HG02610 (cell line): ENCODE measurements at regions not wholly inside any gene's neighbourhood (a gene's known extent, or its start where the extent isn't known, plus 50 kb on each side); places are given as distances from the start of the nearest gene placed in this dataset.
"Not testable (repeated sequence)": the region's sequence is repeated elsewhere in the genome, so short reads cannot be mapped to it uniquely, and the experiment has no call there.

ENCODE experiments used
- ATAC-seq: cut with Tn5 transposase; IDR thresholded peaks from one replicate; pipeline ENCODE4 v1.9.1; 2021; ENCODE audit warnings: mild to moderate bottlenecking, moderate library complexity; ENCODE audit not compliant: unreplicated experiment

DNA sequence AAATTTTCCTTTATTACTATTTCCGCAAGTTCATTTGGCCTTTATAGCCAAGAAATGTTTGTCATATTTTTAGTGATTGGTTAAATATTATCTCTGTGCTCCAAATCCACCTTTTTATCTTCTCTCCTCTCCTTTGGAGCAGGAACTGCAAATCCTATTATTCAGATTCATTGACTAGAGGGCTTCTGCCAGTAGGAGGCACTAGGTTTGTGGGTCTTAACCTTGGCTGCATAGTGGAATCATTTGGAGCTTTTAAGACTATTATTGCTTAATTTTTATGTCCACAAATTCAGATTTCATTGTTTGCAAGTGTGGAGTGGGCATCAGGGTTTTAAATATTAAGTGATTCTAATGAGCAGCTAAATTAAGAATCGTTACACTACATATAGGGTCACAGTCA, 75.3 kb upstream of the SYT10 start:
- no peak for ATAC-seq

DNA sequence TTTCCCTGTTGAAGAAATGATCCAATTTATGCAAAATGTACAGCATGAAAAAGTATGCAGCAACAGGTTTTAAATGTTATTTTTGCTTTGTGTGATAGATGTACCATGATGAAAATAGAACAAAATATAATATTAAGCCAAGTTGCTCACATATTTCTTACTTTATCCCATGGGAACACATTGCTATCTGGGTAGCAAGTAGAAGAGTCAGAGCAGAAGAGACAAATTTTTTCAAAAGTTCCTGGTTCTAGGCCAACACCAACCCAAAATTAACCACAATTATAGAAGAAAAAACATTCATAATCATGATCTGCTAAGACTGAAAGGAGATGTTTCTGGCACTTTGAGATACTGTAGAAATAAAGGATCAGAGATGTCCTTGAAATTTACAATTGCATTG, 79.9 kb upstream of the SYT10 start:
- ATAC-seq = no peak

DNA sequence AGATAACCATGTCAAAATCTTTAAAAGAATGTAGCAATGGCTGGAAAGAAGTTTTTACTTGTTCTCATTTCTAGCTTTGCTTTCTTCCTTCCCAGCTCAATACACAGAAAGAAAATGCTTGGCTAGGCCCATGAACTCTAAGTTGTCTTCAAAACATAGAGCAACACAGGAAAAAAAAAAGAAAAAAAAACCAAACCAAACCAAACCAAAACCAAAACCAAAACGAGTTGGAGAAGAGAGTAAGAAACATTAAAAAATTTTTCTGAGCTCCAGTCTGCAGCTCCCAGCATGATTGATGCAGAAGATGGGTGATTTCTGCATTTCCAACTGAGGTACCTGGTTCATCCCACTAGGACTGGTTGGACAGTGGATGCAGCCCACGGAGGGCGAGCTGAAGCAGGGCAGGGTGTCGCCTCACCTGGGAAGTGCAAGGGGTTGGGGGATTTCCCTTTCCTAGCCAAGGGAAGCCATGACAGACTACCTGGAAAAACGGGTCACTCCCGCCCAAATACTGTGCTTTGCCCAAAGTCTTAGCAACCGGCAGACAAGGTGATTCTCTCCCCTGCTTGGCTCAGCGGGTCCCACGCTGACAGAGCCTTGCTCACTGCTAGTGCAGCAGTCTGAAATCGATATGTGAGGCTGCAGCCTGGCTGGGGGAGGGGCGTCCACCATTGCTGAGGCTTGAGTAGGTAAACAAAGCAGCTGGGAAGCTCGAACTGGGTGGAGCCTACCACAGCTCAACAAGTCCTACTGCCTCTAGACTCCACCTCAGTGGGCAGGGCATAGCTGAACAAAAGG, 81.1 kb upstream of the SYT10 start:
- ATAC-seq = not testable (repeated sequence)

DNA sequence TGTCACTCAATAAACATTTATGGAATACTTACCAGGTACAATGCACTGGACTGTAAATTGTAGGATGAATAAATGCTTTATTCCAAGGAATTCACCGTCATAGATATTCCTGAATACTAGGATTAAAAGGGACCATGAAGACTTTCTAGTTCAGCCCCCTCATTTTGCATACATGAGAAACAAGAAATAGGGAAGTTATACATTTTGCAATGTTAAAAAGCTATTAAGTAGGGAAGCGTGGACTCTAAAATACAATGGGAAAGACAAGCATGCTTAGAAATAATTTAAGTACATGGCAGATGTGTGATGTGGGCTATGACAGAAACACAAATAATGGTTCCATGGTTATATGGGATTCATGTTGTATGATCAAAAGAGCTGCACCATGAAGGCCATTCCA, 89.4 kb upstream of the SYT10 start:
- no peak for ATAC-seq

DNA sequence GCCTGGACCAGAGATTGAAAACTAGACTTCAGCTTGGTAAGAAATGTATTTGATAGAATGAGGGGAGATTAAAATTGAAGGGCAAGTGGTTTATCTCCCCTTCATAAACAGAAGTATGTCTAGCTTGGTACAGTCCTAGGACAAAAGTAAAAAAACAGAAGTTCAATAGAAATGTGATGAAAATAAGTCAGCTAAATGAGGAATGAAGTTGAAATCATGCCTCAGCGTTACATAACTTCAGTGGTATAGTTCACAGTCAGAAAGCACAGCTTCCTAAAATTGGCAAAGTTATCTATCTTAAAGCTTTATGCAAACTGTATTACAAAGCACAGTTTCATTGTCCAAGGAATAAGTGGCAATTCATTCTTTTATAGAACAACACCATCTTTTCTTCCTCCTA, 90.2 kb upstream of the SYT10 start:
- no peak for ATAC-seq

DNA sequence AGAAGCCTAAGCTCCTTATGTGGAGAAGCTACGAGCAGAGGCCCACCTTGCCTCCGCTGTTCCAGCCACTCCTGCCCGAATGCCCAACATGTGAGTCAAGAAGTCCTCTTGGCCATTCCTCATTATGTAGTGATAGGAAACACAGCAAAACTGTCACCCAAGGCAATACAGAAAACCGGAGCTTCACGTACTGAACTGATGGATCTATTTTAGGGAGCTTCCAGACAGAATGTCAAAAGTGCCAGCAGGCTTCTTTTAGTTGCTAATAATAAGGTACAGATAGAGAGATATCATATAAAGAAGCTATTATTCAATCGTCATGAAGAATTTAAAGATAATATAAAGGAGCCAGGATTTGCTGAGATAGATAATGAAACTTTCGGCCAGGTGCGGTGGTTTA, 91.6 kb upstream of the SYT10 start:
- ATAC-seq = no peak

DNA sequence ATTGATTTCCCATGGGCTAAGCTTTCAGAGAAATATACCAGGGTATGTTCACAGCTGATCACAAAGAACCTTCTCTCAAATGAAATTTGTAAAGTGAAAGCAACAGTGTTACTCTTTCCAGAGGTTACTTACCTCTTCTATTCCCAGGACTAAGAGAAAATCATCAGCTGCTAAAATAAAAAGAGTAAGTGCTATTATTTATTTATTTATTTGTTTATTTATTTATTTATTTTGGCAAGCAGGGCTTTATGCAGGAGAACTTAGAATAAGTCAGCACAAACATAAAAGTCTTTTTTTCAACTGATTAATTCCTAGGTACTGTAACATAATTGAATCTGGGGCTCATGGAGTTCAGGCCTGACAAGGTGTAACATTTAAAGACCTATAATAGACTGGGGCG, 93.9 kb upstream of the SYT10 start:
- ATAC-seq = no peak

DNA sequence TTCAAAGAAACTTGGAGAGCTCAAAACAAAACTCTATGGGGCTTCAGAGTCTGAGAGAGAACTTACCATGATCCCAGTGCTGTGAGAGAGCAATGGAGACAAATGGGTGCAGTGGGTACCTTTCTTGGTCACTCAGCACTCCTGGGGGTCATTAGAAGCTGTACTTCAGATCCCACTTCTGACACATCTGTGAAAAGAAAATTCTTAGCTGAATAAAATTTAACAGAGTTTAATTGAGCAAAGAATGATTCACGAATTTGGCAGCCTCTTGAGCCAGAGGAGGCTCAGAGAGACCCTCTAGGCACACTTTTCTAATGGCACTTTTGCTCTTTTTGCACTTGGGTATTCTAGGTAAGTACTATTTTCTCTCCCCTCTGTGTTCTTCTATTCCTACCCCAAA, 96.8 kb upstream of the SYT10 start:
- no peak for ATAC-seq

DNA sequence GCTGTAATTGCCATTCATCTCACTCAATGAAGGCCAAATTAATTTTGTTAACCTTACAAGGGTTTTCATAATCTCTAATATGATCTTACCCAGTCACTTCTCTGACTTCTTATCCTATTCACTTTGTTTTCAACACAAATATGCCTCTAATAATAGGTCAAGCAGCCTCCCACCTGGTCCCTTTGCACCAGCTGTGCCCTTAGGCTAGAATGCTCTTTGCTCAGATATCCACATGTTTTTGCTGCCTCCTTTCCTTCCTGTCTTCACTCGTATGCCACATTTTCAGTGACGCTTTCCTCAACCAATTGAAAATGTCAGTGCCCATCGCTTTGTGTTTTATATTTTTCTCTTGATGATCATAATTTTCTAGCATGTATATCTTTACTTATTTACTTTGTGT, 106.4 kb upstream of the SYT10 start:
- no peak for ATAC-seq

DNA sequence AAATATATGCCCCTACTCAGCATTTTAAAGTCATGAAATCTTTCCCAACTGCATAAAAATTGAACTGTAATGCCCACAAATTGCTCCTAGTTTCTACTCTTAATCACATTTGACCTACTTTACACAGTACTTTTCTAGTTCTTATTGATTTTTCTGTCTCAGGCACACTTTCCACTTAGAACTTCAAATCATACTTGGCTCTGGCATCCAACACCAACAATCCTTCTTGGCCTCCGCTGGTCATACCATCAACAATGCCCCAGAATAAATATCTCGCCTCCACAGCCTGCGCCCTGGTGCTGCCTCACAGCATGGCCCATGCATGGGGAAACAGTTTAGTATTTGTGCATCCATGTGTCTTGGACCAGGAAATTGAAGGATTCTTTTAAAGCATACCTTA, 107.5 kb upstream of the SYT10 start:
- no peak for ATAC-seq

DNA sequence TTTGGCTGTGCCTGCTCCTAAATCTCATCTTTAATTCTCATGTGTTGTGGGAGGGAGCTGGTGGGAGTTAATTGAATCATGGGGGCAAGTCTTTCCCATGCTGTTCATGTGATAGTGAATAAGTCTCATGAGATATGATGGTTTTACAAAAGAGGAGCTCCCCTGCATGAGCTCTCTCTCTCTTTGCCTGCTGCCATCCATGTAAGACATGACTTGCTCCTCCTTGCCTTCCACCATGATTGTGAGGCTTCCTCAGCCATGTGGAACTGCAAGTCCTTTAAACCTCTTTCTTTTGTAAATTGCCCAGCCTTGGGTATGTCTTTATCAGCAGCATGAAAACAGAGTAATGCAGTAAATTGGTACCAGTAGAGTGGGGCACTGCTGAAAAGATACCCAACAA, 110.6 kb upstream of the SYT10 start:
- ATAC-seq = not testable (repeated sequence)

DNA sequence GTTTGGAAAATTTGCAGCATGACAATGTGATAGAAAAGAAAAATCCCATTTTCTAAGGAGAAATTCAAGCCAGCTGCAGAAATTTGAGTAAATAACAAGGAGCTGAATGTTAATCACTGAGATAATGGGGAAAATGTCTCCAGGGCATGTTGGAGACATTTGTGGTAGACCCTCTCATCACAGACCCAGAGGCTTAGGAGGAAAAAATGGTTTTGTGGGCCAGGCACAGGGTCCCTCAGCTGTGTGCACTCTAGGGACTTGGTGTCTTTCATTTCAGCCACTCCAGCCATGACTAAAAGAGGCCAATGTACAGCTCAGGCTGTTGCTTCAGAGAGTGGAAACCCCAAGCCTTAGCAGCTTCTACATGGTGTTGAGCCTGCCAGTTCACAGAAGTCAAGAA, 111.4 kb upstream of the SYT10 start:
- no peak for ATAC-seq

DNA sequence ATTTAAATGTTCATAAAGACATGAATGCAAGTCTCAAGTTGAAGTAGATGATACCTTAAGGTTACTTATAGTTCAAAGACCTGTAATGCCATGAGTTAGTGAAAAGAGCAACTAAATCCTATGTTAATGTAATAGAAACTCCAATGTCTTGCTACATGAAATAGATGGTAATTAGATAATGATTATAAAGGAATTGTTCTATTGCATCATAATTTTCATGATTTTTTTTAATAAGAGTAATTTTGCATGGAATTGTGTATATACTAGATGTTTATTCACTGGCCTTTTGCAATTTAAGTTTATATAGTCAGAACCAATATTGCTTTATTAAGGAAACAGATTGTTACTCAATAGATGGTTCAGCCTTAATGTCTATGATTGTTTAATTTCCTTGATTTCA, 115.5 kb upstream of the SYT10 start:
- ATAC-seq = no peak

DNA sequence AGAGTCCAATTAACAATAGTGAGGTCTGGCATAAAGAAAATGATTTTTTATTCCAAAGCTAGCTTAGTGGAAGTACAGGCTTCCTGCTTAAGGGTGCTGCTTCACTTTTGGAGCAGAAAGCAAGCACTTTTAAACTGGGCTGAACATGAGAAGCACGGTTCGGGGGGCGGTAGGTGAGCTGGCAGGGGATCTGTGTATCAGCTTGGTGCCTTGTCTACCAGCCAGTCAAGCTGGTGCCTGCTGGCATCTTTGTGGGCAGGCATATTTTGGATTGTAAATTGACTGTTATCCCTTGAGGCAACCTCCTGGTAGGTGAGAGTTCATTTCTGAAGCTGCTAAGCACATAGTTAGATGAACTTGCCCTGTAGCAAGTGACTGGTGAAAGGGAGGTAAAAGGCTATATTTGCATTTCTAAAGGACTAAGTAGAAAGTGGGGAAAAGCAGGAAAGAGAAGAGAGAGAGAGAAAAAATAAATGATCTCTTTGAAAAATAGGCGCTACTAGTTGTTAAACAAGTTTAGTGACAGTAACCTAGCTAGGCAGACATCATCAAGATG, 121.1 kb upstream of the SYT10 start:
- ATAC-seq = no peak

DNA sequence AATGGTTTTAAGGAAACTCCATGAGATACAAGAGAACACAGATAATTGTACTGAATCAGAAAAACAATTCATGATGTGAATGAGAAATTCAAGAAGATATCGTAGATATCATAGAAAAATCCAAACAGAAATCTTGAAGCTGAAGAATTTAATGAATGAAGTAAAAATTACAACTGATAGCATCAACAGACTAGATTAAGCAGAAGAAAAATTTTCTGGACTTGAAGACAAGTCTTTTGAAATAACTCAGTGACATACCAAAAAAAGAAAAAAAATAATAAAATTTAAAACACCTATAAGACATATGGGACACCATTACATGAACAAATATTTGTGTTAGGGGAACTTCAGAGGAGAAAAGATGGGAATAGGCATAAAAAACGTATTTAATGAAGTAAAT, 122.8 kb upstream of the SYT10 start:
- no peak for ATAC-seq

DNA sequence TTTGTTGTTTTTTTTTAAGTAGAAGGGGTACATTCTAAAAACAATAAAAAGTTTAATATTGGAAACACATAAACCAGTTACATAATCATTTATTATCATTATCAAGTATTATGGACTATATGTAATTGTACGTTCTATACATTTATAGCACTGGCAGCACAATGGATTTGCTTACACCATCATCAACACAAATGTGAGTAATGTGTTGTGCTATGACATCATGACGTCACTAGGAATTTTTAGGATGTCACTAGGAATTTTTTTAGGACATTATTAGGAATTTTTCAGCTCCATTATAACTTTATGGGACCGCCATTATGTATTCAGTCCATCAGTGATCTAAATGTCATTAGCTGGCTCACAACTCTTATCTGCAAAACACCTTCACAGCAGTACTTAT, 126.8 kb upstream of the SYT10 start:
- no peak for ATAC-seq

DNA sequence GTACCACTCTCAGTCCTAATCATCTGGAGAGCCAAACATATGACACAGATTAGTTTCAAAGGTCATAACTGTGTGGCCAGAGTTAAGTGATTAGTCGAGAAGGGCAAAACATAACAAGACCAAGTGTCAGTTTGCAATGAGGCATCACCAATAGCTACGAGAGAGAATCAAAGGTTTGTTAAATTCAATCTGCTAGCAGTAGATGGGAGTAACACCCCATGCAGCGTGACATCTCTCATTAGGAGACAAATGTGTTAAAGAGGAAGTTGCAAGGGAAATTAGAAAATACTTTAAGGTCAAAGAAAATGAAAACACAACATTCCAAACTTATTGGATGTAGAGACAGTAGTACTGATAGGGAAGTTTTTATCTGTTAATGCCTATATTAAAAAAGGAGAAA, 135.7 kb upstream of the SYT10 start:
- no peak for ATAC-seq

DNA sequence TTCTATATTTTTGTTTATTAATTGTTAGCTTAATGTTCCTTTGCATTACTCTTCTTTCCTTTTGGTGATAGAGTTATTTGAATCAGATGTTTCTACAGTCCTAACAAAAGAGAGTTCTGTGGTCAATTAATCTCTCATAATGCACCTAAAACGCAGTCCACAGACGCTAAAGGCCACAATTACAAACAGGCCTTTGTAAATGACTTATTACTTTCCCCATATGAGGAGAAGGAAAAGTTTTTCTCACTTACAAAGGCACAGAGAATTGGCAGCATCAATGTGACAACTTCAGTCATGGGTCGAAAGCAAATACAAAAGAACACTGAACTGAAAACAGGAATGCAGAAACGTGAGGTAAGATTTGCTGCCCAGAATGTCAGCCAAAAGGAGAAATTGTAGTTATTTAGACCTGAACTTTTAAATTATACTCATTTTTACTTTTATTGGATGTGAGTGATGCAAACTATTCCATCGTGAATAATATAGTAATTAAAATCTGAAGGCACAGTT, 142.0 kb upstream of the SYT10 start:
- ATAC-seq = no peak

DNA sequence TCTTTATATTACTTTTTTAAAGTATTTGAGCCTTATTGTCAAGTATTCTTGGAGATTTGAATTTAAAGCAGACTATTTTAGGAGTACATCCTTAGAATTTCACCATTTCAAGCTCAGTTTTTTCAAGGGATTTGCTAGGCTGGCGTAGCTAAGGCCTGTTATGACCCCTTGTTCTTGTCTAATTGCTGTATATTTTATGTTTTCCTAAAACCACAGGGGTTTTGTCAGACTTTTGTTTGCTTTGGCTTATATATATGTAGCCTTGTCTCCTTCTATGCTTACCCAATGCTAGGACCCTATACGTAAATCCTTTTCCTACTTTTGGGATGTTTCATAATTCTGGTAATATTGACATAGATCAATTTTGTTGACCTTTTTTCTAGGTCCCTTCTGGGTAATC, 147.0 kb upstream of the SYT10 start:
- ATAC-seq = no peak

DNA sequence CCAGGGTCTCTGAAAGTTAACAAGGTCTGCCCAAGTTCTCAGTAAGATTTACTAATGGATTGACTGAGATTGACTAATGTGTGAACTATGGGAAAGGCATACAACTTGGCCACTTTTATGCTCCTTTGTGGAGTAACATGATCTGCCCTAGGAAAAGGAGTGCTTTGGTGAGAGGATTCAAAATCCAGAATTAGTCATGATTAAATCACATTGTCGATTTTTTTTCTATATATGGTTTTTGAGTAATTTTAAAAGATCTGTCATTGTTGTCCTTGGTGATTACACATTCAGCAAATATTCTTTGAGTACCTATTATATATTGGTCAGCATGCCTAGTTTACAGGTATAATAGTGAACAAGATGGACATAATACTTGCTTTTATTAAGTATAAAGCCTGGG, 147.7 kb upstream of the SYT10 start:
- no peak for ATAC-seq

DNA sequence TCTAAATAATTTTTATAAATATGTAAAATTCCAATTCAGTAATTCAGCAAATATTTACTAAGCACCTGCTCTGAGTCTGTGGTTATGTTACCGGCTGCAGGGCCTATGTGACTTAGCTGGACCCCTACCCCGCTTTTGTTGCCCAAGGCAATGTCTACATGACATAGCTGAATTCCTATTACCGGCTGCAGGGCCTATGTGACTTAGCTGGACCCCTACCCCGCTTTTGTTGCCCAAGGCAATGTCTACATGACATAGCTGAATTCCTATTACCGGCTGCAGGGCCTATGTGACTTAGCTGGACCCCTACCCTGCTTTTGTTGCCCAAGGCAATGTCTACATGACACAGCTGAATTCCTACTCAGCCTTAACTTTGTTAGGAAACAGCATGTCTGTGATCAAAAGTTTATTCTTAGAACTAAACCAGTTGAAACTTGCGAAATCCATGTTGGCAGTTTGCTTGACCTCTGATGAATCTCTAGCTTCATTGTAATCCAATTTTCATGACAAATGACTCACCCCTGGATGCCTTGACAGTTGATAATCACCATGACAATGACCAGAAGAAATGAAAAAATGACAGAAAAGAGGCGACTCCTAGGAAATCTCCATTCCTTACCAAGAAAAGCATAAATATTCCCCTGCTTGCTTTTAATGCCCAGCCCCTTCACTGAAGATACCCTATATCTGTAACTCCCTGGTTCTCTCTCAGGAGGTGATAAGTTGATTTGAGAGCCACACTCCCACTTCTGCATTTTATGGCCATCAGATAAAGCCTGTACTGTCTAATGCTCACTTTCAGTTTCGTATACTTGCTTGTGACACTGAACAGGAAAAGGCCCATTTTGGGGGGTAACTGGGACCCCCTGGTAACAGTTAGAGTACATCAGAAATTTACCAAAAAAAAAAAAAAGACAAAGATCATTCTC, 148.4 kb upstream of the SYT10 start:
- ATAC-seq = peak; percentile 74
